GM21619 (cell line): ENCODE measurements at regions not wholly inside any gene's neighbourhood (a gene's known extent, or its start where the extent isn't known, plus 50 kb on each side); places are given as distances from the start of the nearest gene placed in this dataset.

ENCODE experiments used
- ATAC-seq: cut with Tn5 transposase; IDR thresholded peaks from one replicate; pipeline ENCODE4 v1.9.1; 2021; ENCODE audit not compliant: unreplicated experiment

DNA sequence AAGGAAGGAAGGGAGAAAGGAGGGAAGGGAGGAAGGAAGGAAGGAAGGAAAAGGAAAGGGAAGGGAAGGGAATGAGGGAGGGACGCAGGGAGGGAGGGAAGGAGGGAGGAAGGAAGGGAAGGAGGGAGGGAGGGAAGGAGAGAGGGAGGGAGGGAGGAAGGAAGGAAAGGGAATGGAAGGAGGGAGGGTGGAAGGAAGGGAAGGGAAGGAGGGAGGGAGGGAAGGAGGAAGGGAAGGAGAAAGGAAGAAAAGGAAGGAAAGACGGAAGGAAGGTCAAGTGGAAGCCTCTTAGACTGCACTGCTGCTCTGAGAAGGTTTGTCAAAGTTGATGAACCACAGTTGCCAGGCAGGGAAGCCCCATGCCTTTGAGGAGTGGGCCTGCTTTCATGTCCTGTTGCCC lies 324.3 kb upstream of the ZFP64 start:
- no peak for ATAC-seq

GRCh38 chr20:52500157-52500556 lies 308.6 kb upstream of the ZFP64 start:
- ATAC-seq: no peak

GRCh38 chr20:52497731-52498130 lies 306.2 kb upstream of the ZFP64 start:
- ATAC-seq: no peak

GRCh38 chr20:52496191-52496590 lies 304.6 kb upstream of the ZFP64 start:
- ATAC-seq: no peak

DNA sequence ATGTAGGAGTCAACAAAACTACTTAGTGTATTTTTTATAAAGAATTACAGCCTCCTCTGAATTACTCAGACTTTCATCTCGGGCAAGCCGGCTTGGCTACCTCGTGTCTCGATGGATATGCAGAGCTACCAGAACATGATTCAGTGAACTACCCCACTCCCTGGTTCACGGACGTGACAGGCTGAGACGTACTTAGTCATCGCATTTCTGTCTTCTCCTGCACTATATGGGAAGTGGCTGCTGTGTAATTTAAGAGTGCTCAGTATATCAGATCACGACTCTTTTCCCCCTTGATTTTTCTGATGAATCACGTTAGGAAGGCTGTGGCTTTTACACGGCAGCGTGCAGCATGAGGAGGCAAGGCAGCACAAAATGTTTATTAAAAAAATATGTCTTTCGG lies 302.7 kb upstream of the ZFP64 start:
- ATAC-seq: no peak

- ATAC-seq: no peak
These were observed 301.7 kb upstream of the ZFP64 start for GRCh38 chr20:52493171-52493721.

DNA sequence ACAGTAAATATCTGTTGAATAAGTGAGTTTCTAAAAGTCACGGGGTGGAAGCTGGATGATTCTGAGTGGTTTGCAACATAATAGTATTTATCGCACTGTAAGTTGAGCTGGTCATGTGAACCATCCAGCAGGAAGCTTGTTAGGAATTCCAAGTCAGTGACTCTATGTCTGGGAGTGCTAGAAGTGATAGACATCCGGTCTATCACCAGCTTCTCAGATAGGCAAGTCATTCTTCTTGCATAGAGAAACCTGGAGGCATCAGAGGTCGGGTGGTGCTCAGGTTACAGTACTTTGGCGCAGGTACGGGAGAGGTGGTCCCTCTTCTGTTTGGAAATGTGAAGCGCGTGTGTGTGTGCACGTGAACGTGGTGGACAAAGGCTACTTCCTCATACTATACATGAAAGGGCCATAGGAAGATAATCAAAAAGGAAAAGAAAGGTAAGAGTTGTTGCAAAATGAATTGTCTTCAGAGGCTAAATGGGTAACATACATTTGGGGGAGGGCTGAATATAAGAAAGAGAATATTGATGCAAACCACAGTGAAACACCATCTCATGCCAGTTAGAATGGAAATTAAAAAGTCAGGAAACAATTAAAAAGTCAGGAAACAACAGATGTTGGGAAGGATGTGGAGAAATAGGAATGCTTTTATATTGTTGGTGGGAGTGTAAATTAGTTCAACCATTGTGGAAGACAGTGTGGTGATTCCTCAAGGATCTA lies 299.3 kb upstream of the ZFP64 start:
- no peak for ATAC-seq

DNA sequence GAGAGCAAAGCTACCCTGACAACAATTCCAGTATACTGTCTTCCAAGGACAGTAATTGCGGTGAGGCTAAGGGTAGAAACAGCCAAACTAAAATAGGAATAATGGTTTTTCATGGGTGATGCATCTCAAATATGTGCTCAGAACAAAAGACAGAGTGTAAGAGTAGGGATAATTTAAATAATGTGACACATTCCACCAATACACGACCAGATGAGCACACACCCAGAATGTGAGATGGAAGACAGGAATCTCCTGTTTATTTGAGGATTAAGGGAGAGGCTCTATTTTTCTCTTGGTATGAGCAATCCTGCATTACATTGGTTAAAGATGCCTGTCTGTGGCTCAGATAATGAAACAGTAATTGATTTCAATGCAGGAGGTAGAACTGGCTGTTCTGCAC lies 292.9 kb upstream of the ZFP64 start:
- ATAC-seq: no peak

- ATAC-seq: no peak
These were observed 291.8 kb upstream of the ZFP64 start for GRCh38 chr20:52483382-52483781.

DNA sequence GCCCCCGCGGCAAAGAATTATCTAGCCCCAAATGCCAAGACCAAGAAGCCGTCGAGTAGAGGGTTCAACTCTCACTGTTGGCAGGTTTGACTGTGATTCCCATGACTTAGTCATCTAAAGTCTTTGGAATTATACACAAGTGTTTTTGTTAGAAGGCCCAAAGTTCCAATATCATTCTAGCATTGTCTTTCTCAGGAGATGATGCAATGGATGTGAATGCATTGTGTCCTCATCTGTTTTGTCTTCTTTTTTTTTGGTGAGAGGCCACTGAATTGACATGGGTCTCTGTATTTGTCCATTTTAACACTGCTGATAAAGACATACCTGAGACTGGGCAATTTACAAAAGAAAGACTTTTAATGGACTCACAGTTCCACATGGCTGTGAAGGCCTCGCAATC lies 290.5 kb upstream of the ZFP64 start:
- ATAC-seq: no peak

GRCh38 chr20:52481443-52481842 lies 289.9 kb upstream of the ZFP64 start:
- ATAC-seq: no peak

DNA sequence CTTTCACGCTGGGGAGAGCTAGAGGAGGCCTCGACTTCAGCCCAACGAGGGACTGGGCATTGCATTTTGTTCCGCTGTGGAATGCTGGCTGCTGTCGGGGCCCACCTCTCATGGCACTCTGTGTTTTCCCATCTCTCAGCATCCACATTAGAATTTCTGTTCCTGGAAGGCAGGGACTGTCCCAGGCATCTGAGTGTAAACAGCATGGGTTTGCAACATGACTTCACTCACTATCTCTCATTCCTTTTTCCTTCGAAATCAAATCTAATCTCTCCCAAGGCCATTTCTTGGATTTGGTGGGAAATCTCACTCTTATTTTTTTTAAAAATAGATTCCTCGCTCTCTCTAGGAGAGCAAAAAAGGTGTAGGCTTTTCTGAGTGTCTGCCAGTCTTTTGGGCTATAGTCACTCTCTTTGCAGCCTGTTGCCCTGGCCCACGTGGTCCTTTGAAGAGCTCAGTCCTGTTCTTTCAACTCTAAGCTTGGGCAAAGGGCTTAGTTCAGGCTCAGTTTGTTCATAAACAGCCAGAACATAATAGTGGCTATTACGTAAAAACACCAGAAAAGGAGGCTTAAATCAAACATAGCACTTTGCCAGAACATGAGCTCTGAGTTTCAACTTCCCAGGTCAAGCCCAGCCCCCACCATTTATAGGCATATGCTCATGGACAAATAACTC lies 284.6 kb upstream of the ZFP64 start:
- no peak for ATAC-seq

GRCh38 chr20:52473186-52473585 lies 281.6 kb upstream of the ZFP64 start:
- no peak for ATAC-seq

DNA sequence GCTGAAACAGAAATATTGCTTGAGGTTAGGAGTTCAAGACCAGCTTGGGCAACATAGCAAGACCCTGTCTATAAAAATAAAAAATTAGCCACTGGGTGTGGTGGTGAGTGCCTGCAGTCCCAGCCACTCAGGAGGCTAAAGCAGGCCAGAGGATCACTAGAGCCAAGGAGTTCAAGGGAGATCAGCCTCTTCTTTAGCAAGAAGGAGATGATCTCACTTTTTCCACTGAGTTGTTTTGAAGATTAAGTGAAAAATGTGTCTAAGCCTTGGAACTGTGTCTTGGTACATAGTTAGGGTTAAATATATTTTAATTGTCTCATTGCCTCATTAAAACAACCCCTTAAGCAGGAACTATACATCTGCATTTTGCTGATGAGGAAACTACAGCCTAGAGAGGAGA lies 279.0 kb upstream of the ZFP64 start:
- no peak for ATAC-seq

- no peak for ATAC-seq
These were observed 277.5 kb upstream of the ZFP64 start for GRCh38 chr20:52469128-52469527.

- no peak for ATAC-seq
These were observed 274.4 kb upstream of the ZFP64 start for GRCh38 chr20:52465991-52466390.

DNA sequence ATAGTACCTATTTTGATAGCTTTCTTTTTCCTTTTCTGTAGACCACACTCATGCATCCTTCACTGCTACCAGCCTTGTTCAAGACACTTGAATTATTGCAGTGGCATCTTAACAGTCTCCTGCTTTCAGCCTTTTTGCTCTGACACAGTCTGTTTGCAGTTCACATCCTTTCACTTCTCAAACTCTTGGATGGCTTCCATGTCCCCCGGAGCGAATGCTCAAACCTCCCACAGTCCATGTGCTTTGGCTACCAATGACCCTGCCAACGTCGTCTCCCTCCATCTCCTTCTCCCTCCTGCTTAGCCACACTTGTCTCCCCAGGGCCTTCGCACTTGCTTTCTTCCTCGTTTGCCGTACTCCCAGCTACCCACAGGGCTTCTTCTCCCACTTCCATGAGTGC lies 270.0 kb upstream of the ZFP64 start:
- ATAC-seq: no peak

GRCh38 chr20:52459150-52459549 lies 267.6 kb upstream of the ZFP64 start:
- no peak for ATAC-seq

- ATAC-seq: no peak
These were observed 266.2 kb upstream of the ZFP64 start for GRCh38 chr20:52457826-52458225.

DNA sequence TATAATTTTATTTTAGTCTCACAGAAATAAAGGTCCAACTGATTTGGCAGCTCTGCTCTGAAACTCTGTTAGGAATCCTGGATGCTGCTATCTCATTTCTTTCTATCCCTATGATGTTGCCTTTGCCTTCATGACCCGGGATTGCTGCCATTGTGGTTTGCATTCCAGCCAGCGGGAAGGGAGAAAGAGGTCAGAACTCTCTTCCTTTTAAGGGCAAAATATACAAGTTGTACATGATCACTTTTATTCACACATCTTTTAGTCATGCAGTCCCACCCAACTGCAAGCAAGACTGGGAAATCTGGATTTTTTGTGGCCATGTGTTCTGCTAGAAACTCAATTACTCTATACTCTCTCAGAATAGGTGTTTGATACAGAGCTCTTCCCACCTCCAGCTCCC lies 263.1 kb upstream of the ZFP64 start:
- no peak for ATAC-seq

GRCh38 chr20:52448513-52449232 lies 257.1 kb upstream of the ZFP64 start:
- no peak for ATAC-seq

GRCh38 chr20:52447225-52447551 lies 255.6 kb upstream of the ZFP64 start:
- no peak for ATAC-seq
